T-cell (primary cell): ENCODE measurements at regions not wholly inside any gene's neighbourhood (a gene's known extent, or its start where the extent isn't known, plus 50 kb on each side); places are given as distances from the start of the nearest gene placed in this dataset.

Source experiments
- ATAC-seq, 4 experiments: fragments of 200-7000 bp in 3 of 4; fragments of 150-1000 bp in 1 of 4; cut with Tn5 transposase; replicated peaks in 1 of 4; 1 replicate in 3 of 4; 2 replicates in 1 of 4; pipeline ENCODE4 v1.10.0; 2021; ENCODE audit warnings: moderate library complexity in 3 of 4, mild to moderate bottlenecking in 2 of 4, moderate number of reproducible peaks in 1 of 4
- CTCF ChIA-PET, 2 donors: fragments of 300-600 bp; sonication (Branson Sonifier 250); formaldehyde crosslinking; loops; one replicate each; lab custom pipeline; 2022; ENCODE audit warnings: antibody characterized with exemption in 2 of 2; lab: Charles Lee
- POLR2A ChIA-PET, 2 donors: fragments of 300-600 bp; sonication (Branson Sonifier 250); formaldehyde crosslinking; loops; one replicate each; lab custom pipeline; 2022; ENCODE audit warnings: antibody characterized with exemption in 2 of 2; lab: Charles Lee
- DNase-seq, 35 experiments: peaks; one replicate each; pipeline versions ENCODE4 v3.0.0 to v3.0.0-alpha.2; 2013 to 2023
- H3K27ac ChIP-seq: one replicate; pipeline ENCODE4 v1.5.1; 2013; ENCODE audit warnings: low read length
- H3K27me3 ChIP-seq, 2 experiments: replicated peaks in 1 of 2; 1 replicate in 1 of 2; 2 replicates in 1 of 2; pipeline versions ENCODE4 v1.6.1 to v1.7.0; 2013; ENCODE audit warnings: low read length in 1 of 2, mixed read lengths in 1 of 2; ENCODE audit not compliant: control insufficient read depth in 2 of 2, insufficient read depth in 2 of 2; ENCODE audit errors: extremely low read depth in 1 of 2
- H3K36me3 ChIP-seq, 2 donors: 1 replicate in 1 of 2; 2 replicates in 1 of 2; pipeline versions ENCODE4 v1.6.1 to v1.7.0; 2013; ENCODE audit warnings: low read length in 1 of 2; ENCODE audit not compliant: control insufficient read depth in 2 of 2, insufficient read depth in 1 of 2; ENCODE audit errors: extremely low read depth in 1 of 2
- H3K4me1 ChIP-seq, 2 experiments: 1 replicate in 1 of 2; 2 replicates in 1 of 2; pipeline versions ENCODE4 v1.6.1 to v1.7.0; 2013; ENCODE audit warnings: low read length in 2 of 2, mixed read lengths in 1 of 2; ENCODE audit not compliant: insufficient read depth in 2 of 2, control insufficient read depth in 1 of 2; ENCODE audit errors: extremely low read depth in 1 of 2
- H3K4me3 ChIP-seq, 2 donors: 1 replicate in 1 of 2; 2 replicates in 1 of 2; pipeline versions ENCODE4 v1.5.1 to v1.7.0; 2013; ENCODE audit warnings: mild to moderate bottlenecking in 2 of 2, low read length in 1 of 2, moderate library complexity in 1 of 2; ENCODE audit not compliant: control insufficient read depth in 1 of 2; ENCODE audit errors: extremely low read depth in 1 of 2
- H3K9me3 ChIP-seq: 2 replicates; pipeline ENCODE4 v1.7.0; 2013
- H3K27ac Mint-ChIP-seq, 2 donors: one replicate each; pipeline ENCODE4 v1.8.0; 2020 to 2021; ENCODE audit warnings: mild to moderate bottlenecking in 2 of 2, mixed read lengths in 2 of 2
- H3K27me3 Mint-ChIP-seq, 2 donors: one replicate each; pipeline ENCODE4 v1.8.0; 2021 to 2022; ENCODE audit warnings: mixed read lengths in 2 of 2
- H3K36me3 Mint-ChIP-seq: one replicate; pipeline ENCODE4 v1.8.0; 2021; ENCODE audit warnings: mixed read lengths
- H3K4me1 Mint-ChIP-seq, 3 donors: one replicate each; pipeline ENCODE4 v1.8.0; 2020 to 2022; ENCODE audit warnings: mixed read lengths in 3 of 3, mild to moderate bottlenecking in 1 of 3
- H3K4me3 Mint-ChIP-seq, 3 donors: one replicate each; pipeline ENCODE4 v1.8.0; 2020 to 2022; ENCODE audit warnings: mild to moderate bottlenecking in 3 of 3, mixed read lengths in 3 of 3, moderate library complexity in 3 of 3
- H3K9me3 Mint-ChIP-seq, 3 donors: one replicate each; pipeline ENCODE4 v1.8.0; 2020 to 2022; ENCODE audit warnings: mixed read lengths in 3 of 3
- WGBS: methylation state at CpG from one replicate; pipeline ENCODE4 v1.1.5; 2013; ENCODE audit warnings: missing lambda C conversion rate; ENCODE audit not compliant: insufficient coverage; 5-methylcytosine and 5-hydroxymethylcytosine counted together

DNA sequence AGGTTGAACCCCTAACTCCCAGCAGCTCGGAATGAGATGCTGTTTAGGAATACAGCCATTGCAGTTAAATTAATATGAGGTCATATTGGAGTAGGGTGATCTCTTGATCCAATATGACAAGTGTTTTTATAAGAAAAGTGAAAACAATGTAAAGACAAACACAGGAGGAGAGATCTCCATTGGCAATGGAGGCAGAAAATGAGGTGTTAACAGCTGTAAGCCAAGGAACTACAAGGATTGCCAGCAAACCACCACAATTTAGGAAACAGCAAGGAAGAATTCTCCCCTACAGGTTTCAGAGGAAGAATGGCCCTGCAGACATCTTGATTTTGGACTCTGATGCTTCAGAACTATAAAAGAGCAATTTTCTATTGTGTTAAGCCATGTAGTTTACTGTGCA lies 774.3 kb downstream of the MRPL39 start:
- ChIA-PET POLR2A (no interaction called here), CTCF (no interaction called here)
- no peak overlapping the region for H3K27ac ChIP-seq
- no peaks in the 10 kb centered on the region for H3K36me3 Mint-ChIP-seq
- no peak for DNase-seq
- WGBS: no CpG with 5 or more reads among the region's 1 CpG
- ATAC-seq: no peak
- H3K9me3 Mint-ChIP-seq: no peaks in the 10 kb centered on the region
- no peak overlapping the region for H3K4me3 ChIP-seq
- no peak overlapping the region for H3K4me3 Mint-ChIP-seq
- H3K27me3 Mint-ChIP-seq: no peaks in the 10 kb centered on the region
- no peaks in the 10 kb centered on the region for H3K4me1 ChIP-seq
- H3K4me1 Mint-ChIP-seq: no peaks in the 10 kb centered on the region
- no peak overlapping the region for H3K27ac Mint-ChIP-seq
- H3K9me3 ChIP-seq: no peaks in the 10 kb centered on the region
- no peaks in the 10 kb centered on the region for H3K27me3 ChIP-seq
- H3K36me3 ChIP-seq: no peaks in the 10 kb centered on the region

GRCh38 chr21:24829397-24829796 lies 777.9 kb downstream of the MRPL39 start:
- Mint-ChIP-seq H3K4me3 (no peak overlapping the region), H3K36me3 (no peaks in the 10 kb centered on the region), H3K4me1 (no peaks in the 10 kb centered on the region), H3K27me3 (no peaks in the 10 kb centered on the region), H3K9me3 (no peaks in the 10 kb centered on the region), H3K27ac (no peak overlapping the region)
- Histone ChIP-seq H3K4me1 (no peaks in the 10 kb centered on the region), H3K27ac (no peak overlapping the region), H3K27me3 (no peaks in the 10 kb centered on the region), H3K36me3 (no peaks in the 10 kb centered on the region), H3K9me3 (no peaks in the 10 kb centered on the region), H3K4me3 (no peak overlapping the region)
- ChIA-PET POLR2A (no interaction called here), CTCF (no interaction called here)
- 14% methylated on average over 1 of the region's 1 CpG for WGBS
- no peak for ATAC-seq
- DNase-seq: no peak

- DNase-seq: no peak
- no peak overlapping the region for H3K27ac Mint-ChIP-seq
- peaks cover 0 to 3% (median 0%) of the 10 kb centered on the region in 3 donors for H3K9me3 Mint-ChIP-seq
- H3K27me3 ChIP-seq: no peaks in the 10 kb centered on the region
- WGBS: no CpG with 5 or more reads among the region's 1 CpG
- H3K36me3 Mint-ChIP-seq: no peaks in the 10 kb centered on the region
- H3K27ac ChIP-seq: no peak overlapping the region
- POLR2A ChIA-PET: no interaction called here
- H3K4me3 ChIP-seq: no peak overlapping the region
- H3K4me1 Mint-ChIP-seq: no peaks in the 10 kb centered on the region
- H3K4me3 Mint-ChIP-seq: no peak overlapping the region
- CTCF ChIA-PET: no interaction called here
- no peak for ATAC-seq
- H3K27me3 Mint-ChIP-seq: no peaks in the 10 kb centered on the region
- H3K9me3 ChIP-seq: no peaks in the 10 kb centered on the region
- H3K36me3 ChIP-seq: no peaks in the 10 kb centered on the region
- H3K4me1 ChIP-seq: no peaks in the 10 kb centered on the region
Observed at GRCh38 chr21:24826822-24827221, 780.5 kb downstream of the MRPL39 start.

GRCh38 chr21:24825348-24825747 lies 781.9 kb downstream of the MRPL39 start:
- ChIA-PET POLR2A (no interaction called here), CTCF (no interaction called here)
- Histone ChIP-seq H3K36me3 (no peaks in the 10 kb centered on the region), H3K27ac (no peak overlapping the region), H3K9me3 (no peaks in the 10 kb centered on the region), H3K4me3 (no peak overlapping the region), H3K4me1 (no peaks in the 10 kb centered on the region), H3K27me3 (no peaks in the 10 kb centered on the region)
- no peak overlapping the region for H3K4me3 Mint-ChIP-seq
- H3K36me3 Mint-ChIP-seq: no peaks in the 10 kb centered on the region
- WGBS: no CpG with 5 or more reads among the region's 4 CpGs
- no peak overlapping the region for H3K27ac Mint-ChIP-seq
- no peak for ATAC-seq
- no peaks in the 10 kb centered on the region for H3K27me3 Mint-ChIP-seq
- peaks cover 0 to 3% (median 0%) of the 10 kb centered on the region in 3 donors for H3K9me3 Mint-ChIP-seq
- no peak for DNase-seq
- H3K4me1 Mint-ChIP-seq: no peaks in the 10 kb centered on the region

DNA sequence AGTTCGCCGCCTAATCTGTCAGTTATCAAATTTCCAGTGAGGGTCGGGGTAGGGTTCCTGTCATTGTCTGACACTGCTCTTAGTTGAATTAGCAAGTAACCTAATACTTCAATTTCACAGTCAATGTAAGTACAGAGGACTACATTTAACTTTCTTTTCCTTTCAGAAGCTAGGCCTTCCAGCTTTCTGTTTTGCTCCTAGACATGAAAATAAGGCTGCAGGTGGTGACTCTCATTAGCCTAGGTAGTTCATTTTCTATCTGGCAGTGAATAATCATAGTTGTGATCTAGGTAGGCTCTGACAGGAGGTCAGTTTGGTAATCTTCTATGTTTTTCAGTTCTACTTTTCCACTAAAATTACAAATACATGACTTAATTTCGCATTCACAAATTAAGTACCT lies 783.1 kb downstream of the MRPL39 start:
- no peaks in the 10 kb centered on the region for H3K9me3 ChIP-seq
- ChIA-PET POLR2A (no interaction called here), CTCF (no interaction called here)
- no peak overlapping the region for H3K27ac ChIP-seq
- no peak overlapping the region for H3K4me3 Mint-ChIP-seq
- H3K4me3 ChIP-seq: no peak overlapping the region
- no peak overlapping the region for H3K27ac Mint-ChIP-seq
- WGBS: 100% methylated on average over 1 of the region's 4 CpGs
- peaks cover 0 to 3% (median 0%) of the 10 kb centered on the region in 3 donors for H3K9me3 Mint-ChIP-seq
- DNase-seq (no peak), ATAC-seq (no peak)
- H3K27me3 Mint-ChIP-seq: no peaks in the 10 kb centered on the region
- H3K27me3 ChIP-seq: no peaks in the 10 kb centered on the region
- H3K4me1 ChIP-seq: no peaks in the 10 kb centered on the region
- H3K36me3 ChIP-seq: no peaks in the 10 kb centered on the region
- no peaks in the 10 kb centered on the region for H3K36me3 Mint-ChIP-seq
- H3K4me1 Mint-ChIP-seq: no peaks in the 10 kb centered on the region

DNA sequence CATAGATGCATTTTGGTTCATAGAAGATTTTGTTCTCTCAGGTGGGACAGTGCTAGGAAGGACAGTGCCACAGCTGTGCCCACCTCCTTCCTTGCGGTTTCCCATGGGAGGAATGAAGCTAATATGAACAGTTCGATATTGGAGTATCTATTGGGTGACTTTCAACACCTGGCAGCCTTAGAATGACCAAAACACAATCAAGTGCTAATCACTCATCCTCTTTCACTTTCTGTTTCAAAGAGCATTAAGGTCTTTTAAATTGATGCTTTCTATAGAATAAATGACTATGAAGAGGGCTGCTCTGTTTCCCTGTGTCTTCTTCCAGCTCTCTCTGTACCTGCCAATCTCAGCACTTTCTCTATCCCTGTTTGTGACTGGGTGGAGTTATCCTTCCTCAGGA lies 784.0 kb downstream of the MRPL39 start:
- Histone ChIP-seq H3K27me3 (no peaks in the 10 kb centered on the region), H3K27ac (no peak overlapping the region), H3K4me1 (no peaks in the 10 kb centered on the region), H3K9me3 (no peaks in the 10 kb centered on the region), H3K4me3 (no peak overlapping the region), H3K36me3 (no peaks in the 10 kb centered on the region)
- no peaks in the 10 kb centered on the region for H3K4me1 Mint-ChIP-seq
- WGBS: no CpG with 5 or more reads among the region's 2 CpGs
- DNase-seq (no peak), ATAC-seq (no peak)
- H3K36me3 Mint-ChIP-seq: no peaks in the 10 kb centered on the region
- peaks cover 0 to 3% (median 0%) of the 10 kb centered on the region in 3 donors for H3K9me3 Mint-ChIP-seq
- ChIA-PET POLR2A (no interaction called here), CTCF (no interaction called here)
- H3K27me3 Mint-ChIP-seq: no peaks in the 10 kb centered on the region
- H3K27ac Mint-ChIP-seq: no peak overlapping the region
- no peak overlapping the region for H3K4me3 Mint-ChIP-seq

GRCh38 chr21:24785033-24785432 lies 822.2 kb downstream of the MRPL39 start:
- Histone ChIP-seq H3K9me3 (no peaks in the 10 kb centered on the region), H3K27ac (no peak overlapping the region), H3K27me3 (no peaks in the 10 kb centered on the region), H3K4me3 (no peak overlapping the region), H3K4me1 (no peaks in the 10 kb centered on the region), H3K36me3 (no peaks in the 10 kb centered on the region)
- Mint-ChIP-seq H3K9me3 (peaks cover 0 to 5% (median 0%) of the 10 kb centered on the region in 3 donors), H3K36me3 (no peaks in the 10 kb centered on the region), H3K27me3 (no peaks in the 10 kb centered on the region), H3K27ac (no peak overlapping the region), H3K4me3 (no peak overlapping the region), H3K4me1 (no peaks in the 10 kb centered on the region)
- POLR2A ChIA-PET: interaction anchor here in 1 of 2 donors (0.6 kb wide), 1 partner anchor 29 kb away, joined by 5 read pairs; no protein-coding TSS in a partner anchor
- CTCF ChIA-PET: no interaction called here
- no peak for DNase-seq
- WGBS: 50% methylated on average over 1 of the region's 3 CpGs
- no peak for ATAC-seq
